NCI-H2171 (cell line): ENCODE measurements at regions not wholly inside any gene's neighbourhood (a gene's known extent, or its start where the extent isn't known, plus 50 kb on each side); places are given as distances from the start of the nearest gene placed in this dataset.

Experiments
- DNase-seq: peaks from one replicate; lab custom pipeline; 2025; lab: John Stamatoyannopoulos, UW

DNA sequence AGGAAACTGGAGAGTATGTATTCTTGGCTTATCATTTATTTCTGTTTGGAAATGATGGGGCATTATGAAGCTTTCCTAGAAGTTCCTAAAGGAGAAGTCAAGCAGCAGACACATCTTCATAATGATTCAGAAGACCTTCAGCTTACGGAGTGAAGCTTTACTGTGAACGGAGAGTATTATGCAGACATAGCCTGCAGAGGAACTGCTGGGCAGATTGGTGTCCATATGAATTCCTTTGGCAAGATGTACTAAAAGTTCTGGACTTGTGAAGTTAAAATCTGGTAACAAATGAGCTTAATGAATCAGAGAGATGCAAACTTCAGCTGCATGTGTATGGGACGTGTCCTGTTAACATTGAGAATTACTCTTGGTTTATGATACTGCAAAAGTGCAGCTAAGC is 60.1 kb downstream of the NABP1 start:
- DNase-seq = no peak

DNA sequence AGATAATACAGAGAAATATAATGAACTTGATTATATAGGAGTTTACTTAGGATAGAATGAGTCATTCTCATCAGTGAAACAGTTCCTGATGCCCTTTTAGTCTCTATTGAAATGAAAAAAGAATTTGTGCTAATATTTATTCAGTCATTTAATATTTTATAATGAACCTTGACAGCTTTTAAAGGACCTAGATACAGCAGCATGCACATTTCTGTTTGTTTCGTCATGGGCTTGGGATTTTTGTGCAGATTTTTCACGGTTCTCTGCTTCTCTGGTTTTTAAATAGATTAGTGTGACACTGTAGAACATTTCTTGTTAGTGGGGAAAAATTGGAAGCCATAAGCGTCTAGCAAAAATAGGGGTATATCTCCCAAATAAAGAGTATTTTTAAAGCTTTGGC is 60.7 kb downstream of the NABP1 start:
- DNase-seq = no peak

DNA sequence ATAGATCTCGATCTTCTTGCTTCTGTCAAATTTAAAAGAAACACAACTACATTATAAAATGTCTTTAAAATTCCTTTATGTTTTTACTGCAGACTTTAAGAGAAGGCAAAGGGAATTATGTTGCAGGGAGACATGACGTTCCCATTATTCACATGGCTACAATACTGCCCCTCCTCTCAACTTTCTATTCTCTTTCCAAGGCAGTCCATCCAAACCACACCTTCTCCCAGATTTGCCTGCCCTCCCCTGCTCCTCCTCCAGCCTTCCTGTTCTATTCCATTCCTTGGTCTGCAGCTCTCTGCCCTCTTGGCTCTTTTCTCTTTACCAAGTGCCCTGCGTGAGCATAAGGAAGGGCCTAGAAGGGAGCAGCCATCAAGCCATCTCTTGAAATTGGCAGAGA is 61.3 kb downstream of the NABP1 start:
- no peak for DNase-seq

DNA sequence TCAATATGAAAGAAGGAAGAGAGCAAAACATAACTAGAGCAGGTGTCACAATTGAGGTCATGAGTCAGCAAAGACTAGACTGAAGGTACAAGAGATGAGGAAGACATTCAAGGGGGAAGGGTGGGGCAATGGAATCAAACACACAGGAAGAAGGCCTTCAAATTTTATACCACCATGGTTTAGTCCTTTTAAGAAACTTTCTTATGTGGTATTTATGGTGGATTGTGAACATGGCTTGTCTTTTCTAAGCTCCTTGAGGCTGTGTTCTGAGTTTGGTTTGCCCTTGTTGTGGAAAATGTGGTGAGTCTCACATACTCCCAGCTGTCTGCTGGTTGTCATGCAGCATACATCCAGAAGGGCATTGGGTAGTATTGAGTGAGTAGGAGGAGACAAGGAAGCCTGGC is 62.1 kb downstream of the NABP1 start:
- no peak for DNase-seq

DNA sequence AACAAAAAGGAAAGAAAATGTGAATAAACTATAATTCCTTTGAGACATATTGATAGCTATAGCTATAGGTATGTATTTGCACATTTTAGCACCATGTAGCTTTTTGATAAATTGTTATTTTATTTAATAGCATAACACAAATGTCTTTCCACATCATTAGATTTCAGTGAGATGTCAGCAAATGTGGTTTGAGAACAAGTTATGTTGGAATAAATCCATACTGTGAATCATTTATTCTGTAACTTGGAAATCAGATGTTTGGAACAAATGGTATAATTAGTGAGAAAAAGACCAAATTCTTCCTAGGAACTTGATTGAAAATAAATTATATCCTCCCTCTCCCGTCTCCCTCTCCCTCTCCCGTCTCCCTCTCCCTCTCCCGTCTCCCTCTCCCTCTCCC is 62.8 kb downstream of the NABP1 start:
- DNase-seq = no peak

DNA sequence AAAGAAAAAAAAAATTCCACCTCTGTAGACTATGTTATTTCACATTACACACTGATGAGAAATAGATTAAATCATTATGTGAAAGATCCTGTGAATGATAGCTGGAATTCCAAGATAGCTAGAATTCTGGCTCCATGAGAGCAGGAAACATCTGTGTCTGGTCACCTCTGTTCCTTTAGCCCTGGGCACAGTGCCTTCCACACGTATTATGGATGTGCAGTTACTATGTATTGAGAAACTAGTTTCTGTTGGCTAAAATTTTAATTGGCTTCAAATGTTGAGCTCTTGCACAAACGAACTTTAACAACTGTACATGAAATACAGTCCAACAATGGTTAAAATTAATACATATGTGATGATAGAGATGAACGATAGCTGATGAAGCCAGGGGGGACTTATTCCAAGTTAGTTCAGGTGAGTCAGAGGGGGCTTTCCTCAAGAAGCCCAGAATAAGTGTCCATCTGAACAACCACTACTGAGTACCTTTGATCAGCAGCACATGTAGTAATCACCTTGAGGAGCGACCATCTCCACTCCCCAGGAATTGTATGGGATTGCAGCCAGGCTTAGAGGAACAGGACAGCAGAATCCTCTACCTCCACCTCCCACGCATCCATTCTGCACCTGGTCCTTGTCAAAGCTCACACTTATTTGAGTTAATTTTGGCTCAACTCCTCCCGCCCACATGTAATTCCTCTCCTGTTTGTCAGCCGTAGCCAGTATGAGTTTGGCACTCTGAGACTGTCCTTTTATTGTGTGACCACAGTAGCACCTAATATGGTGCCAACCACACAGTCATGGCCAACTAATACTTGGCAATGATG is 68.6 kb downstream of the NABP1 start:
- no peak for DNase-seq

DNA sequence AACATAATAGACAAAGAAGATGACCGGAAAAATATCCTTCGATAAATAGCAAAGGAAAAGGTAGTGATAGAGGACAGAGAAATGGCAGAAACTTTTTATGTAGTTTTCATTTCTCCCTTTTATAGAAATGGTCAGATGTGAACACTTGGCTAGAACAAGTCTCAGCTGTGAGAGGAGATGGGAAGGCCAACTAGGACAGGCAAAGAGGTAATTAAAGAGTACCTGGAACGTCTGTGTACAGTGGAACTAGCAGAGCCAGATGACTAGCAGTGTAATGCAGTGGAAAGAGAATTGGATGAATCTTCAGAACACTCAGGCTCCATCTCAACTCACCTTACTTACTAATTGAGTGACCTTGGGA is 69.2 kb downstream of the NABP1 start:
- no peak for DNase-seq

DNA sequence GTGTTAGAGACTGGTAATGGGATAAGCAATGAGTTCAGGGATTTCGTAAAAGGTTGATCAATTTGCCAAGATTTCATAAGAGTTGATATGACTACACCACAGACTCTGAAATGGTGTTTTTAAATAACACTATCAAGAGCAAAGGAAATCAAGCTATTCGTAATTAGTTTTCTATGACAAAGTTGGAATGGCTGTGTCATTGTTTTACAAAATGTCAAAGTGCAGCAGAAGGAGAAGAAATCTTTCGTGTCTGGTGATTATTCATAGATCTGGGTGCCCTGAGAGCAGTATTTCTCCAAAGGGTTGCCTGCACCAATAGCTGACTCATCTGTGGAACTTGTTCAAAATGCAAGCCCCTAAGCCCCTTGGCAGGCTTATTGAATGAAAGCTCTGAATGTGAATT is 70.1 kb downstream of the NABP1 start:
- DNase-seq = no peak

DNA sequence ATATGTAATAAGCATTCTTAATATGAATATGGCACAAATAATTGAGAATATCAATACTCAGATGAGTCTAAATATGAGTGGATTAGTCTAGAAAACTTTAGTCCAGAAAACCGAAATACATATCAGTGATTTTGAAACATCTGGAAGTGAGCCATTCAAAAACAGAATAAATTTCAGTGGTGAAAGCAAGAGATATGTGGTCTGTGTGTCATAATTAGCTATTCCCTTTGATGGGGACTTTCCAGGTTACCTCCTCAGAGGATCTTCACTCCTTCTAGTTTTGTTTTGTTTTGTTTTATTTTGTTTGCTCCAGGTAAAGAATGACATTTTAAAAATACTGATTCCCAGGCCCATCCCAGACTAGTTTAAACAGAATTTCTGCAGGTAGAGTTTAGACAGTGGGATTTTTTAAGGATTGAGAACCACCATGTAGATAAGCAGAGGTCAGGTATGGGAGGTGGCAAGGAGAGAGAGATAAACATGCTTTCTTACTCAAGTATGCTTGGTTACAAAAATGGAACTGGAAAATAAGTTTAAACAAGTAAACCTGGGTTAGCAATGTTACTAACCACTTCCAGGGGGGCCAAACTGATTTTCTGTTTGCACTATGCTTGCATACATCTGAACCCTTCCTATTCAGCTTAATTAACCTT is 70.7 kb downstream of the NABP1 start:
- DNase-seq = no peak

DNA sequence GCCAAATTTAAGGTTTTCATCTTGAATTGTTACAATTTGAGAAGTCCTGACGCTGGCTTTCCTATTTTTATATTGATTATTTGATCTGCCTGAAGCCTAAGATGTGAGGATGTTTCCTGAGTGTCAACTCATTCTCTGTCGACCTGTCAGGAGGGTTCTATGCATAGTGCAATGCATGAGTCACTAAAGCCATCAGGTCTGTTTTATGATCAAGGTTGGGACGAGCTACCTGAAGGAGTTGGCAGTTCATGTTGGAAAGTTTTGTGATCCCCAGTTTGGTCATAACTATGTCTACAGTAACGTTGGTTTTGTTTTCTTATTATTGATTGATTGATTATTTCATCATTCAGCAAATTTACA is 71.2 kb downstream of the NABP1 start:
- no peak for DNase-seq

DNA sequence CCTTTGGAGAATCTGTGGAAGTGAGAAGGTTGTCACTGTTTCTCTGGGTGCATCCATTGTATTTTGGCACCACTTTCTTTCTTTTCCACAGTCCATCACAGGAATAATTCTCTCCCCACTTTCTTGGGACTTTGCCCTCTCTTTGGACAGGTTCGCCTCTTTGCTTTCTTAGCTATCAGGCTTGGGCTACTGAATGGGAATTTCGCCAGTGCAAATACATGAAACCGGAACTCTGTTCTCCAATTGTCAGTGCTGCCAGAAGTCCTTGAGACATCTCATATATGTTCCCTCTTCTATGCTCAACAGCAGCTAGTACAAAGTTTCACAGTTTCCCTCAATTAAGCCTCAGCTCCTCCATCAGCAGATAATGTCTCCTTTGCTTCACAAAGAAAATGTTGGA is 76.2 kb downstream of the NABP1 start:
- no peak for DNase-seq

DNA sequence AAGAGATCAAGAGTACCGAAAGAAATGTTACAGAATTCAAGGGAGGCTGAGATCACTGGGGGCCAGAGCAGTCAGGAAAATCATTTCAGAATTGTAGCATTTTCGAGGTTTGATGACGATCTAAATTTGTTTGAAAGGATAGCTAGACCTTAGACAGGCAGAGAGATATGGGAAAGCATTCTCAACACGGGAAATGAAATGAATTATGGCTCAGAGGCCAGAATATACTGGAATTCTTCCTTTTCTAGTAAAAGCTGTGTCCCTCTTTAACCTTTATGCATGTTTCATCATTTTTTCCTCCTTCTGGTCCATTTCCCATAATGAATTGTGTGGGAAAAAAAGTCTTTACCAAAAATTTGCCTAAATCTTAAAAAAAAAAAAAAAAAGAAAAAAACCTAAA is 78.8 kb downstream of the NABP1 start:
- no peak for DNase-seq

DNA sequence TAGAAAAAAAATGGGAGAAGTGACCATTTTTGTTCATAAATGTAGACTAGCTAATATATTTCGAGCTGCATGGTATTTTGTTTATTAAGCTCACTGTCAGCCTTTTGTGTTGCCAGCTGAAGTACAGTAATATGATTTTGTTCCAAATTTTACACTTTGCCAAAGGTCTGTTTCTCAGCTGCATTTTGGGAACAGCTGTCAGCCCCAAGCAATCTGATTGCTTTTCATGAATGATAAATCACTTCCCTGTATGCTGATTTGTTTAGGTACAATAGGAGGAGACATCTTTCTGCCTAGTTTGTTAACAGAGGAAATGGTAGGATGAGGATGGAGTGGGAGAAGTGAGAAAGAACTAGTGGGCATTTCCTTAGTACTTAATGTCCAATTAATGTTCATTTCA is 79.3 kb downstream of the NABP1 start:
- peak; percentile 14 for DNase-seq

DNA sequence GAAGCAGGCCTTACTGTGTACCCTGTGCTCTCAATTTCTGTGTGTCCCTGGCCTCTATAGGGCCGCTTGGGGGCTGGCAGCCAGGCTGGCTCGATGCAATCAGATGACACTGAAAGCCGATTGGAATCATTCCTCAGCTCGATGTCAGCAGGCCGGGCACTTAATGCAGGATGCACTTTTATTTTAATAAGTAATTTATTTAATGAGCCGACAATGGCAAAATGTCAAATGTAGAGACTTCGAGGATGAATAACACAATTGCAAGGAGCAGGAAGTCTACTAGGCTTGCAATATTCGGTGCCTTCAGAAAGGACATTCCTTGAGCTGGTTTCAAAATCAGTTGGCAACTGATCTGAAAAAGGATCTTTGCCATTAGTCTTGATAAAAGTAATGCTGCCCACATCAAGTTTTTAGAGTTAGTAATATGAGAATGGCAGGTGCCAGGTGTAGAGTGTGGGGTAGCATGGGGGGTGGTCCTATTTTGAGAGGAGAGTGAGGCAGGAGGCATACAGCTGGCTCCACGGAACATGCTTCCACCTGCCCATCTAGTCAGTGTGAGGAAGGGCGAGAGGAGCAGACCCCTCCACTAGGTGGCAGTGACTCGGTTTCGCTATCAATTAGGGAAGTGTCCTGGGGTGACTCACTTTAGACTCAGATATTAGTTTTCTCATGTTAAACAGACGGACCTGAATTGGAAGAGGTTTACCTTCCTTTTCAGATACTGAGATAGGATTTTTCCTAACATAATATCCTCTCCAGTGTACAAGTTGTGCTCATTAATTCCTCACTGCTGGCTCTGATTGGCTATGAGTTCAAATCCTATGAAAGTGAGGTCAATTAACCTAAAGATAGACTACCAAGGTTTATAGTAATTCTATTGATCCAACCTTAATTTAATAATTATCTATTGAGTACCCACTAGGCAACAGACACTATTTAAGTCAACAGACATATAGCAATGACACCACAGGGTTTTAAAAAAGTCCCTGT is 80.9 kb downstream of the NABP1 start:
- peak; percentile 43 for DNase-seq

DNA sequence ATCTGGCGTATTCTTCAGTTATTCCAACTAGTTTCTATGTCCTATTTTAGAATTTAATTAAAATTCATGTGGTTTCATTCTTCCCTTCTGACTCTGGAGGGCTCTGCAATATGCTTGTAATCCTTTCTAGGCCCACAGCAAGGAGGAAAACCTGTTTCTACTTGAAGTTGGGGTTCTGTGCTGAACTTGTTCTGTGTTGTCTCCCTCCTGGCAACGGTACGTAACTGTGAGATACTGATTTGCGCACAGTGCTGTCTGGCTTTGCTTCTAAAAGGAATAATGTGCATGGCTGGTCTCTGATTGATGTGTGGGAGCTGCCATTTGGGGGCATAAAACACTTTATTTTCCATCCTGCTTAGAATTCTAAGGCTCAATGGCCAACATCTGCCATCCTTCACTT is 81.7 kb downstream of the NABP1 start:
- no peak for DNase-seq

DNA sequence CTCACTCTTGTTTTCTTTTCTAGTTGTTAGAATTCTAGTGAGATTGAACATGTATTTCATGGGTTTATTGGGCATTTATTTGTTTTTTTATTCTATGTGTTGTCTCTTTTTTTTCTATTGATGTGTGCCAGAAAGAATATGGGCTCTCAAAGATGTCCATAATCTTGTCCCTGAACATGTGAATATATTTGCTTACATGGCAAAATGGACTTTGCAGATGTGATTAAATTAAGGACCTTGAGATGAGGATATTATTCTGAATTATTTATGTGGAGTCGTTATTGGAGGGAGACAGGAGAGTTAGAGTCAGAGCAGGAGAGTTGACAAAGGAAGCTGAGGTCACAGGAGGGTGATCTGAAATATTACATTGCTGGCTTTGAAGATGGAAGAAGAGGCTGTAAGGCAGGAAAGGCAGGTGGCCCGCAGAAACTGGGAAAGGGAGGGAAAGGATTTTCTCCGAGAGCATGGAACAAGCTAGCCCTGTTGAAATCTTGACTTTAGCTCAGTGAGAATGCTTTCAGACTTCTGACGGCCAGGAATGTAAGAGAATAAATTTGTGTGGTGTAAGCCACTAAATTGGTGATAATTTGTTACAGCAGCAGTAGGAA is 82.8 kb downstream of the NABP1 start:
- no peak for DNase-seq

DNA sequence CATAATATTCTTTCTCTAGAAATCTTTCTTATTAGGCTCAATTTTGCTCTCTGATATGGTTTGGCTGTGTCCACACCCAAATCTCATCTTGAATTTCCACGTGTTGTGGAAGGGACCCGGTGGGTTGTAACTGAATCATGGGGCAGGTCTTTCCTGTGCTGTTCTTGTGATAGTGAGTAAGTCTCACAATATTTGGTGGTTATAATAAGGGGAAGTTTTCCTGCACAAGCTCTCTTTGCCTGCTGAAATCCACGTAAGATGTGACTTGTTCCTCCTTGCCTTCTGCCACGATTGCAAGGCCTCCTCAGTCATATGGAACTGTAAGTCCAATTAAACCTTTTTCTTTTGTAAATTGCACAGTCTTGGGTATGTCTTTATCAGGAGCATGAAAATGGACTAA is 73.8 kb downstream of the CAVIN2 start:
- no peak for DNase-seq

DNA sequence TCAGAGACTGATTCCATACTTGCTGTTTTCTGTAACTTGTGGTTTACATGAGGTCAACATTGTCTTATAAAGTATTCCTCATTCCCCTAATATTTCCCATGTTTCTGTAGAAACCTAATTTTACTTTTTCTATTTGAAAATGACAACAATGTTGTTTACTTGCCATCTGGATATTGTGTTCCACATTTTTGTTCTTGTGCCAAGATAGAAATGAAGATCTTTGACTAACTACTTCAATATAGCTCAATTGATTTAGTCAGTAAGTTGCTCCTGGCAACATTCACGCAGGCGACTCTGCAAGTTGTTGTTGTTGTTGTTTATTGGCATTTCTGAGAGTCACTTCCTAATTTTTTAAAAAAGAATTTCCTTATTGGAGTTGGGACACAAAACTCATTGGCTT is 69.5 kb downstream of the CAVIN2 start:
- no peak for DNase-seq

DNA sequence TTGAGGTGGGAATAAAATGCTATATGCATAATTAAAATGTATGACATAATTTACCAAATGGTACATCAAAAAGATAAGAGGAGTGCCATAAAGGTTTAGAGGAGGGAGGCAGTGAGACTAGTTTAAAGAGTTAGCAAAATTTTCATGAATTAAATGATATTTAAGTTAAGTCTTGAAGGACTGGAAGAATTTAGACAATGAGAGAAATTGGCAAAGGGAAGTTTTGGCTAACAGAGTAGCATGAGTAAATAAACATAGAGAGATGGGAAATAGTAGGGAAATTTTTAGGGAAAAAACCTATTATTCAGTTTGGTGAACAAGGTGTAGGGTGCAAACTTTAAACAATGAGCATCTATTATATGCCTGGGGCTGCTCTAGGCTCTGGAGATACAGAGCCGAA is 68.8 kb downstream of the CAVIN2 start:
- DNase-seq = no peak

DNA sequence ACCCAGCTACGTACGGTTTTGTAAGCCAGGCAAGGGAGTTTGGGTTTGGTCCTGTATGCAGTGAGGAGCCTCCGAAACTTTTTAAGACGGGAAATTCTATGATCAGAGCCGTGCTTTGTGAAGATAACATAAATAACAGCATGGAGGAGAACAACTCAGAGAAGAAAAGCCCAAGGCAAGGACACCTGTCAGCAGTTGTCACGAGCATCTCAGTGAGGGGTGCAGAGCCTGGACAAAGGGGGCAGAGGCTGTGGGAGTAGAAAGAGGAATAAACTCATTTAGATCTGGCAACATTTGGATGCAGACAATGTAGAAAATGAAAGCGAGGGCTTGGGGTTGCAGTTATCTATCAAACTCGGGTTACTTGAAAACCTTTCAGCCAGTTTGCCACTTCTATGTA is 64.5 kb downstream of the CAVIN2 start:
- DNase-seq = no peak

DNA sequence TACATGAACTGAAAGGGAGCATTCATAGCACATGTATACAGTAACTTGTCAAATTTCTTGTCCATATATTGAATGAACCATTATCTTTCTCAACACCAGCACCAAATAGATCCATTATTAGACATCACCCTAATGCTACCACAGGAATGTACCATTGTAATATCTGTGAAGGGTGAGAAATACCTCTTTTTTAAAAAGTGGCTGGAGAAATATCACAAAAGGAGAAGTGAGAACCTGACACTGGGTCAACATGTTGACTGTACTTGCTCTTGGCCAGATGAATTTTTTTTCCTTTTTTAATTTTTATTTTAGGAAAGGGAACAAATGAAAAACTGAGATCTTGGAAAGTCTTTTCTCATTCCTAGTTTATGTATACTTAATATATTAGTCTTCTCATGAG is 63.5 kb downstream of the CAVIN2 start:
- DNase-seq = no peak
